ENCODE measurements at regions not wholly inside any gene's neighbourhood (a gene's known extent, or its start where the extent isn't known, plus 50 kb on each side); places are given as distances from the start of the nearest gene placed in this dataset.
A peak's percentile ranks its signal among the peaks of the same experiment; 100 is the strongest.

GRCh38 chr12:90112666-90113065 is 404.0 kb upstream of the ATP2B1 start:
- no peak for DNase-seq

- no peak for DNase-seq
Measured at GRCh38 chr12:90111791-90112580, 403.3 kb upstream of the ATP2B1 start.

GRCh38 chr12:90106568-90106967 is 397.9 kb upstream of the ATP2B1 start:
- DNase-seq: no peak

- DNase-seq: peak in 1 of 2 experiments; percentile 38
Measured at GRCh38 chr12:90102957-90103652, 394.5 kb upstream of the ATP2B1 start.

GRCh38 chr12:90100579-90100978 is 391.9 kb upstream of the ATP2B1 start:
- DNase-seq: no peak

- no peak for DNase-seq
Measured at GRCh38 chr12:90099288-90099687, 390.6 kb upstream of the ATP2B1 start.

- DNase-seq: no peak
Measured at GRCh38 chr12:90098132-90098779, 389.6 kb upstream of the ATP2B1 start.

- DNase-seq: no peak
Measured at GRCh38 chr12:90091809-90092208, 383.2 kb upstream of the ATP2B1 start.

- DNase-seq: no peak
Measured at GRCh38 chr12:90090929-90091651, 382.5 kb upstream of the ATP2B1 start.

- no peak for DNase-seq
Measured at GRCh38 chr12:90086281-90086680, 377.6 kb upstream of the ATP2B1 start.

GRCh38 chr12:90085494-90086274 is 377.0 kb upstream of the ATP2B1 start:
- DNase-seq: no peak

- DNase-seq: no peak
Measured at GRCh38 chr12:90084018-90084417, 375.4 kb upstream of the ATP2B1 start.

- no peak for DNase-seq
Measured at GRCh38 chr12:90080616-90081015, 372.0 kb upstream of the ATP2B1 start.

- DNase-seq: no peak
Measured at GRCh38 chr12:90079529-90080210, 371.0 kb upstream of the ATP2B1 start.

GRCh38 chr12:90078344-90078743 is 369.7 kb upstream of the ATP2B1 start:
- DNase-seq: no peak

- no peak for DNase-seq
Measured at GRCh38 chr12:90077756-90078155, 369.1 kb upstream of the ATP2B1 start.

- no peak for DNase-seq
Measured at GRCh38 chr12:90076851-90077319, 368.2 kb upstream of the ATP2B1 start.

GRCh38 chr12:90075685-90076084 is 367.0 kb upstream of the ATP2B1 start:
- no peak for DNase-seq

GRCh38 chr12:90074086-90074485 is 365.4 kb upstream of the ATP2B1 start:
- DNase-seq: no peak

GRCh38 chr12:90071996-90072395 is 363.4 kb upstream of the ATP2B1 start:
- DNase-seq: no peak

GRCh38 chr12:90069711-90070110 is 361.1 kb upstream of the ATP2B1 start:
- no peak for DNase-seq

- DNase-seq: no peak
Measured at GRCh38 chr12:90067791-90068190, 359.2 kb upstream of the ATP2B1 start.
